ENCODE measurements at regions not wholly inside any gene's neighbourhood (a gene's known extent, or its start where the extent isn't known, plus 50 kb on each side); places are given as distances from the start of the nearest gene placed in this dataset.

GRCh38 chr11:25159341-25159740, 662.5 kb downstream of the LUZP2 start:
- H3K27me3 ChIP-seq: no peaks in the 10 kb centered on the region
- intact Hi-C loops (cut with DNase I): no loop called here
- ATAC-seq (no peak), DNase-seq (no peak)
- TF ChIP-seq POLR2A (IDR thresholded peaks at IDR 0.05) (no peak), CTCF (IDR thresholded peaks at IDR 0.05) (no peak)
- H3K4me3 ChIP-seq: no peak overlapping the region
- H3K9me3 ChIP-seq: no peaks in the 10 kb centered on the region
- WGBS (ENCODE audit: insufficient coverage, low coverage, low lambda C conversion rate, missing lambda C conversion rate): 62% methylated on average over 2 of the region's 2 CpGs
- no peak overlapping the region for H3K27ac ChIP-seq
- H3K36me3 ChIP-seq: no peaks in the 10 kb centered on the region
- H3K4me1 ChIP-seq: no peaks in the 10 kb centered on the region

- no peak overlapping the region for H3K27ac ChIP-seq
- ATAC-seq: no peak
- H3K4me3 ChIP-seq: no peak overlapping the region
- H3K4me1 ChIP-seq: no peaks in the 10 kb centered on the region
- DNase-seq: no peak
- no peaks in the 10 kb centered on the region for H3K9me3 ChIP-seq
- intact Hi-C loops (cut with DNase I): no loop called here
- H3K36me3 ChIP-seq: no peaks in the 10 kb centered on the region
- TF ChIP-seq POLR2A (IDR thresholded peaks at IDR 0.05) (no peak), CTCF (IDR thresholded peaks at IDR 0.05) (no peak)
- no peaks in the 10 kb centered on the region for H3K27me3 ChIP-seq
These were observed 666.6 kb downstream of the LUZP2 start for GRCh38 chr11:25163421-25163820.

- Histone ChIP-seq H3K27me3 (no peaks in the 10 kb centered on the region), H3K4me1 (no peaks in the 10 kb centered on the region), H3K36me3 (no peaks in the 10 kb centered on the region), H3K4me3 (no peak overlapping the region), H3K27ac (no peak overlapping the region), H3K9me3 (no peaks in the 10 kb centered on the region)
- ATAC-seq (no peak), DNase-seq (no peak)
- 50% methylated on average over 1 of the region's 1 CpG for WGBS (ENCODE audit: insufficient coverage, low coverage, low lambda C conversion rate, missing lambda C conversion rate)
- intact Hi-C loops (cut with DNase I): no loop called here
- TF ChIP-seq CTCF (IDR thresholded peaks at IDR 0.05): no peak
These were observed 683.3 kb downstream of the LUZP2 start for GRCh38 chr11:25180187-25180586.

- no peaks in the 10 kb centered on the region for H3K4me1 ChIP-seq
- H3K4me3 ChIP-seq: no peak overlapping the region
- ATAC-seq (no peak), DNase-seq (no peak)
- intact Hi-C loops (cut with DNase I): no loop called here
- no peaks in the 10 kb centered on the region for H3K36me3 ChIP-seq
- H3K27ac ChIP-seq: no peak overlapping the region
- no peaks in the 10 kb centered on the region for H3K9me3 ChIP-seq
- 30% methylated on average over 1 of the region's 1 CpG for WGBS (ENCODE audit: insufficient coverage, low coverage, low lambda C conversion rate, missing lambda C conversion rate)
- H3K27me3 ChIP-seq: no peaks in the 10 kb centered on the region
- no peak for TF ChIP-seq POLR2A (IDR thresholded peaks at IDR 0.05)
- TF ChIP-seq CTCF (IDR thresholded peaks at IDR 0.05): no peak
These were observed 686.6 kb downstream of the LUZP2 start for GRCh38 chr11:25183411-25183810.

GRCh38 chr11:25197515-25197914, 700.7 kb downstream of the LUZP2 start:
- no peaks in the 10 kb centered on the region for H3K36me3 ChIP-seq
- H3K4me1 ChIP-seq: no peaks in the 10 kb centered on the region
- DNase-seq (no peak), ATAC-seq (no peak)
- H3K9me3 ChIP-seq: no peaks in the 10 kb centered on the region
- H3K4me3 ChIP-seq: no peak overlapping the region
- no peaks in the 10 kb centered on the region for H3K27me3 ChIP-seq
- WGBS (ENCODE audit: insufficient coverage, low coverage, low lambda C conversion rate, missing lambda C conversion rate): 52% methylated on average over 3 of the region's 3 CpGs
- TF ChIP-seq CTCF (IDR thresholded peaks at IDR 0.05): no peak
- TF ChIP-seq POLR2A (IDR thresholded peaks at IDR 0.05): no peak
- no peak overlapping the region for H3K27ac ChIP-seq
- intact Hi-C loops (cut with DNase I): no loop called here
